GM19324 (cell line): ENCODE measurements at regions not wholly inside any gene's neighbourhood (a gene's known extent, or its start where the extent isn't known, plus 50 kb on each side); places are given as distances from the start of the nearest gene placed in this dataset.
"Not testable (repeated sequence)": the region's sequence is repeated elsewhere in the genome, so short reads cannot be mapped to it uniquely, and the experiment has no call there.

ENCODE experiments used
- ATAC-seq: cut with Tn5 transposase; IDR thresholded peaks from one replicate; pipeline ENCODE4 v1.9.1; 2021; ENCODE audit warnings: mild to moderate bottlenecking, moderate library complexity; ENCODE audit not compliant: unreplicated experiment, low FRiP score

- no peak for ATAC-seq
Measured at GRCh38 chr3:102031834-102032233, 182.5 kb downstream of the NFKBIZ start.

- ATAC-seq, result no peak
Measured at GRCh38 chr3:102032491-102033383, 183.4 kb downstream of the NFKBIZ start.

- no peak for ATAC-seq
Measured at GRCh38 chr3:102034639-102035451, 185.5 kb downstream of the NFKBIZ start.

GRCh38 chr3:102036017-102036416 is 186.7 kb downstream of the NFKBIZ start:
- ATAC-seq, result peak; percentile 50

GRCh38 chr3:102036472-102036871 is 187.2 kb downstream of the NFKBIZ start:
- no peak for ATAC-seq

GRCh38 chr3:102037209-102037608 is 187.9 kb downstream of the NFKBIZ start:
- no peak for ATAC-seq

- ATAC-seq, result no peak
Measured at GRCh38 chr3:102037791-102038190, 188.5 kb downstream of the NFKBIZ start.

- ATAC-seq, result peak; percentile 89
Measured at GRCh38 chr3:102038477-102039142, 189.3 kb downstream of the NFKBIZ start.

- ATAC-seq, result not testable (repeated sequence)
Measured at GRCh38 chr3:102040144-102040543, 190.8 kb downstream of the NFKBIZ start.

- ATAC-seq, result no peak
Measured at GRCh38 chr3:102053375-102053989, 204.2 kb downstream of the NFKBIZ start.

GRCh38 chr3:102054543-102055080 is 205.3 kb downstream of the NFKBIZ start:
- no peak for ATAC-seq

GRCh38 chr3:102057781-102058421 is 208.6 kb downstream of the NFKBIZ start:
- ATAC-seq, result peak; percentile 85

- peak; percentile 84 for ATAC-seq
Measured at GRCh38 chr3:102059145-102059943, 210.0 kb downstream of the NFKBIZ start.

GRCh38 chr3:102060814-102061213 is 211.5 kb downstream of the NFKBIZ start:
- no peak for ATAC-seq

- no peak for ATAC-seq
Measured at GRCh38 chr3:102063572-102063971, 214.3 kb downstream of the NFKBIZ start.

- no peak for ATAC-seq
Measured at GRCh38 chr3:102066470-102066869, 217.2 kb downstream of the NFKBIZ start.

GRCh38 chr3:102068327-102068726 is 219.0 kb downstream of the NFKBIZ start:
- no peak for ATAC-seq

GRCh38 chr3:102068736-102069135 is 219.4 kb downstream of the NFKBIZ start:
- no peak for ATAC-seq

GRCh38 chr3:102069211-102069662 is 219.9 kb downstream of the NFKBIZ start:
- ATAC-seq, result no peak
